ENCODE measurements at regions not wholly inside any gene's neighbourhood (a gene's known extent, or its start where the extent isn't known, plus 50 kb on each side); places are given as distances from the start of the nearest gene placed in this dataset.

DNA sequence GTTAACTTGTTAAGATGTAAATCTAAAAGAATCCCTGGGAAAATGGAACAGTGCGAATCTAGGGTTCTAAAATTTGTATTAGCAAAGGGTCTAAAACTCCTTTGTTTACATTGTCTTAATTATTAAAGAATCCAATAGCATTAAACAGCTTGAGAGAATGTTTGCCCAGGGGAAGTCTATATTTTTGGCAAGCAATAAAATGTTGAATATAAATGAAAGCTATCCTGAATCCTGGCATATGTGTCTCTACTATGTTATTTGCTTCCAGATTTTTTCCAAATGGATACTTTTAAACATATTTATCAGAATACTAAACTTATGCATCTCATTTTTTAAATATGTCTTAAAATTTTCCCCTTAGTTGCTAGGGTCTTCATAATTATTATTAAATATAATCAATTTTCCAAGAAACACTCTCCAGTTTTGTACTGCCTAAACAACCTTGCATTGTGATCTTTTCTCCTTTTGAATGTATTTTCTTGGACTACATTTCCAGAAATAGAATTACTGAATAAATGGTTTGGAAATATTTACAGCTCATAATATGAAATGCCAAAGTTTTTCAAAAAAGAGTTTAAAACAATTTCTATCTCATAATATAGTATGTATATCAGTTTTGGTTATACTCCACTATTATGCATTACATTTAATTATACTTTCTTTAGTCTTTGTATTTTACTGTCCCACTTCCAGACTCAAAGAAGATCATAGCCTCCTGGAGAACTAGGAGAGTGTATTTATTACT lies 304.8 kb downstream of the USP25 start:
- H3K4me3 Mint-ChIP-seq = no peak overlapping the region
- no peaks in the 10 kb centered on the region for H3K27me3 Mint-ChIP-seq (ENCODE audit: insufficient read depth, low read depth, poor library complexity)
- no peak for TF ChIP-seq REST (IDR thresholded peaks at IDR 0.05; ENCODE audit: unreplicated experiment)
- TF ChIP-seq, protein P1, sequence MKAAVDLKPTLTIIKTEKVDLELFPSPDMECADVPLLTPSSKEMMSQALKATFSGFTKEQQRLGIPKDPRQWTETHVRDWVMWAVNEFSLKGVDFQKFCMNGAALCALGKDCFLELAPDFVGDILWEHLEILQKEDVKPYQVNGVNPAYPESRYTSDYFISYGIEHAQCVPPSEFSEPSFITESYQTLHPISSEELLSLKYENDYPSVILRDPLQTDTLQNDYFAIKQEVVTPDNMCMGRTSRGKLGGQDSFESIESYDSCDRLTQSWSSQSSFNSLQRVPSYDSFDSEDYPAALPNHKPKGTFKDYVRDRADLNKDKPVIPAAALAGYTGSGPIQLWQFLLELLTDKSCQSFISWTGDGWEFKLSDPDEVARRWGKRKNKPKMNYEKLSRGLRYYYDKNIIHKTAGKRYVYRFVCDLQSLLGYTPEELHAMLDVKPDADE (IDR thresholded peaks at IDR 0.05) = no peak
- no peak for TF ChIP-seq EZH2phosphoT487 (IDR thresholded peaks at IDR 0.05; ENCODE audit: unreplicated experiment)
- no peak for TF ChIP-seq STAT1 (IDR thresholded peaks at IDR 0.05; ENCODE audit: unreplicated experiment)
- no peak for TF ChIP-seq POLR2AphosphoS5 (IDR thresholded peaks at IDR 0.05; ENCODE audit: low read depth)
- TF ChIP-seq, protein P2, sequence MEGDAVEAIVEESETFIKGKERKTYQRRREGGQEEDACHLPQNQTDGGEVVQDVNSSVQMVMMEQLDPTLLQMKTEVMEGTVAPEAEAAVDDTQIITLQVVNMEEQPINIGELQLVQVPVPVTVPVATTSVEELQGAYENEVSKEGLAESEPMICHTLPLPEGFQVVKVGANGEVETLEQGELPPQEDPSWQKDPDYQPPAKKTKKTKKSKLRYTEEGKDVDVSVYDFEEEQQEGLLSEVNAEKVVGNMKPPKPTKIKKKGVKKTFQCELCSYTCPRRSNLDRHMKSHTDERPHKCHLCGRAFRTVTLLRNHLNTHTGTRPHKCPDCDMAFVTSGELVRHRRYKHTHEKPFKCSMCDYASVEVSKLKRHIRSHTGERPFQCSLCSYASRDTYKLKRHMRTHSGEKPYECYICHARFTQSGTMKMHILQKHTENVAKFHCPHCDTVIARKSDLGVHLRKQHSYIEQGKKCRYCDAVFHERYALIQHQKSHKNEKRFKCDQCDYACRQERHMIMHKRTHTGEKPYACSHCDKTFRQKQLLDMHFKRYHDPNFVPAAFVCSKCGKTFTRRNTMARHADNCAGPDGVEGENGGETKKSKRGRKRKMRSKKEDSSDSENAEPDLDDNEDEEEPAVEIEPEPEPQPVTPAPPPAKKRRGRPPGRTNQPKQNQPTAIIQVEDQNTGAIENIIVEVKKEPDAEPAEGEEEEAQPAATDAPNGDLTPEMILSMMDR (conservative IDR thresholded peaks at IDR 0.05; ENCODE audit: low read depth in 2 of 2) = no peak
- TF ChIP-seq ZNF331 (CRISPR knock-in tag; IDR thresholded peaks at IDR 0.05; ENCODE audit: low read depth) = no peak
- no peak for TF ChIP-seq NANOG (IDR thresholded peaks at IDR 0.05; ENCODE audit: borderline replicate concordance)
- no peak for TF ChIP-seq ZNF114 (CRISPR knock-in tag; IDR thresholded peaks at IDR 0.05)
- TF ChIP-seq EZH2 (IDR thresholded peaks at IDR 0.05; ENCODE audit: low read depth, unreplicated experiment) = no peak
- TF ChIP-seq, protein P3, sequence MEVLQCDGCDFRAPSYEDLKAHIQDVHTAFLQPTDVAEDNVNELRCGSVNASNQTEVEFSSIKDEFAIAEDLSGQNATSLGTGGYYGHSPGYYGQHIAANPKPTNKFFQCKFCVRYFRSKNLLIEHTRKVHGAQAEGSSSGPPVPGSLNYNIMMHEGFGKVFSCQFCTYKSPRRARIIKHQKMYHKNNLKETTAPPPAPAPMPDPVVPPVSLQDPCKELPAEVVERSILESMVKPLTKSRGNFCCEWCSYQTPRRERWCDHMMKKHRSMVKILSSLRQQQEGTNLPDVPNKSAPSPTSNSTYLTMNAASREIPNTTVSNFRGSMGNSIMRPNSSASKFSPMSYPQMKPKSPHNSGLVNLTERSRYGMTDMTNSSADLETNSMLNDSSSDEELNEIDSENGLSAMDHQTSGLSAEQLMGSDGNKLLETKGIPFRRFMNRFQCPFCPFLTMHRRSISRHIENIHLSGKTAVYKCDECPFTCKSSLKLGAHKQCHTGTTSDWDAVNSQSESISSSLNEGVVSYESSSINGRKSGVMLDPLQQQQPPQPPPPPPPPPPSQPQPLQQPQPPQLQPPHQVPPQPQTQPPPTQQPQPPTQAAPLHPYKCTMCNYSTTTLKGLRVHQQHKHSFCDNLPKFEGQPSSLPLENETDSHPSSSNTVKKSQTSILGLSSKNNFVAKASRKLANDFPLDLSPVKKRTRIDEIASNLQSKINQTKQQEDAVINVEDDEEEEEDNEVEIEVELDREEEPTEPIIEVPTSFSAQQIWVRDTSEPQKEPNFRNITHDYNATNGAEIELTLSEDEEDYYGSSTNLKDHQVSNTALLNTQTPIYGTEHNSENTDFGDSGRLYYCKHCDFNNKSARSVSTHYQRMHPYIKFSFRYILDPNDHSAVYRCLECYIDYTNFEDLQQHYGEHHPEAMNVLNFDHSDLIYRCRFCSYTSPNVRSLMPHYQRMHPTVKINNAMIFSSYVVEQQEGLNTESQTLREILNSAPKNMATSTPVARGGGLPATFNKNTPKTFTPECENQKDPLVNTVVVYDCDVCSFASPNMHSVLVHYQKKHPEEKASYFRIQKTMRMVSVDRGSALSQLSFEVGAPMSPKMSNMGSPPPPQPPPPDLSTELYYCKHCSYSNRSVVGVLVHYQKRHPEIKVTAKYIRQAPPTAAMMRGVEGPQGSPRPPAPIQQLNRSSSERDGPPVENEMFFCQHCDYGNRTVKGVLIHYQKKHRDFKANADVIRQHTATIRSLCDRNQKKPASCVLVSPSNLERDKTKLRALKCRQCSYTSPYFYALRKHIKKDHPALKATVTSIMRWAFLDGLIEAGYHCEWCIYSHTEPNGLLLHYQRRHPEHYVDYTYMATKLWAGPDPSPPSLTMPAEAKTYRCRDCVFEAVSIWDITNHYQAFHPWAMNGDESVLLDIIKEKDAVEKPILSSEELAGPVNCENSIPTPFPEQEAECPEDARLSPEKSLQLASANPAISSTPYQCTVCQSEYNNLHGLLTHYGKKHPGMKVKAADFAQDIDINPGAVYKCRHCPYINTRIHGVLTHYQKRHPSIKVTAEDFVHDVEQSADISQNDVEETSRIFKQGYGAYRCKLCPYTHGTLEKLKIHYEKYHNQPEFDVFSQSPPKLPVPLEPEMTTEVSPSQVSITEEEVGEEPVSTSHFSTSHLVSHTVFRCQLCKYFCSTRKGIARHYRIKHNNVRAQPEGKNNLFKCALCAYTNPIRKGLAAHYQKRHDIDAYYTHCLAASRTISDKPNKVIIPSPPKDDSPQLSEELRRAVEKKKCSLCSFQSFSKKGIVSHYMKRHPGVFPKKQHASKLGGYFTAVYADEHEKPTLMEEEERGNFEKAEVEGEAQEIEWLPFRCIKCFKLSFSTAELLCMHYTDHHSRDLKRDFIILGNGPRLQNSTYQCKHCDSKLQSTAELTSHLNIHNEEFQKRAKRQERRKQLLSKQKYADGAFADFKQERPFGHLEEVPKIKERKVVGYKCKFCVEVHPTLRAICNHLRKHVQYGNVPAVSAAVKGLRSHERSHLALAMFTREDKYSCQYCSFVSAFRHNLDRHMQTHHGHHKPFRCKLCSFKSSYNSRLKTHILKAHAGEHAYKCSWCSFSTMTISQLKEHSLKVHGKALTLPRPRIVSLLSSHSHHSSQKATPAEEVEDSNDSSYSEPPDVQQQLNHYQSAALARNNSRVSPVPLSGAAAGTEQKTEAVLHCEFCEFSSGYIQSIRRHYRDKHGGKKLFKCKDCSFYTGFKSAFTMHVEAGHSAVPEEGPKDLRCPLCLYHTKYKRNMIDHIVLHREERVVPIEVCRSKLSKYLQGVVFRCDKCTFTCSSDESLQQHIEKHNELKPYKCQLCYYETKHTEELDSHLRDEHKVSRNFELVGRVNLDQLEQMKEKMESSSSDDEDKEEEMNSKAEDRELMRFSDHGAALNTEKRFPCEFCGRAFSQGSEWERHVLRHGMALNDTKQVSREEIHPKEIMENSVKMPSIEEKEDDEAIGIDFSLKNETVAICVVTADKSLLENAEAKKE (CRISPR knock-in tag; IDR thresholded peaks at IDR 0.05) = no peak
- TF ChIP-seq JUNB (IDR thresholded peaks at IDR 0.05; ENCODE audit: unreplicated experiment) = no peak
- no peak for TF ChIP-seq CREB1 (CRISPR knock-in tag; IDR thresholded peaks at IDR 0.05; ENCODE audit: low read depth)
- no peaks in the 10 kb centered on the region for H3K36me3 Mint-ChIP-seq (ENCODE audit: low read depth)
- no peaks in the 10 kb centered on the region for H3F3A ChIP-seq (replicated peaks; ENCODE audit: low read depth)
- H3K4me1 Mint-ChIP-seq = peaks cover 2% of the 10 kb centered on the region; the same call in 2 of the 3 replicates
- H3K9me2 ChIP-seq (ENCODE audit: insufficient read depth) = no peaks in the 10 kb centered on the region
- no peak overlapping the region for H3K27ac Mint-ChIP-seq
- H3K4me2 ChIP-seq = no peak overlapping the region
- no peak overlapping the region for H3K27ac ChIP-seq (ENCODE audit: low read depth)
- H3K9me3 Mint-ChIP-seq = 0 out of 3 replicates have a peak, but pooled peaks cover 2% of the 10 kb centered on the region
- no peak overlapping the region for H2AFZ ChIP-seq
- H3K4me3 ChIP-seq = no peak overlapping the region
- DNase-seq (ENCODE audit: low spot score) = no peak
- no peaks in the 10 kb centered on the region for H3K27me3 ChIP-seq (ENCODE audit: insufficient read depth)
- ATAC-seq = no peak
- no peaks in the 10 kb centered on the region for H3K4me1 ChIP-seq (ENCODE audit: insufficient read depth)
- no peaks in the 10 kb centered on the region for H3K79me2 ChIP-seq (replicated peaks; ENCODE audit: insufficient read depth)
- no peaks in the 10 kb centered on the region for H3K36me3 ChIP-seq (ENCODE audit: insufficient read depth)
- no peaks in the 10 kb centered on the region for H4K20me1 ChIP-seq (replicated peaks; ENCODE audit: insufficient read depth)

Data from GM23338 (cell line).